H1 (cell line): ENCODE measurements at regions not wholly inside any gene's neighbourhood (a gene's known extent, or its start where the extent isn't known, plus 50 kb on each side); places are given as distances from the start of the nearest gene placed in this dataset.

Source experiments
- CTCF ChIA-PET: fragments of 300-600 bp; sonication (Branson Sonifier 250); formaldehyde crosslinking; loops from one replicate; lab custom pipeline; 2021; ENCODE audit not compliant: partially characterized antibody; lab: Charles Lee
- POLR2A ChIA-PET: fragments of 300-600 bp; sonication (Branson Sonifier 250); formaldehyde crosslinking; loops from one replicate; lab custom pipeline; 2021; ENCODE audit warnings: inconsistent platforms; ENCODE audit not compliant: partially characterized antibody; lab: Charles Lee
- DNase-seq, 2 experiments: peaks; one replicate each; pipeline versions ENCODE4 v3.0.0 to v3.0.0-alpha.2; 2010 to 2022; ENCODE audit warnings: low spot score in 2 of 2, low read depth in 1 of 2, mixed read lengths in 1 of 2
- FAIRE-seq: peaks from 2 replicates; lab custom pipeline; 2011; peaks lifted over from hg19 to GRCh38; lab: Jason Lieb, UNC
- H2AFZ ChIP-seq: 2 replicates; pipeline ENCODE4 v1.8.1; 2012; ENCODE audit warnings: low read length, inconsistent platforms
- H2AK5ac ChIP-seq: 2 replicates; pipeline ENCODE4 v1.6.1; 2013; ENCODE audit warnings: low read depth, low read length
- H2BK120ac ChIP-seq: replicated peaks from 2 replicates; pipeline ENCODE3; 2013; ENCODE audit warnings: low read depth, low read length, inconsistent platforms
- H2BK12ac ChIP-seq: 2 replicates; pipeline ENCODE4 v1.6.1; 2013; ENCODE audit warnings: low read depth, low read length
- H2BK15ac ChIP-seq: 2 replicates; pipeline ENCODE4 v1.6.1; 2013; ENCODE audit warnings: low read length
- H2BK20ac ChIP-seq: 2 replicates; pipeline ENCODE4 v1.6.1; 2013; ENCODE audit warnings: low read length
- H2BK5ac ChIP-seq: 2 replicates; pipeline ENCODE4 v1.6.1; 2013; ENCODE audit warnings: low read depth, low read length
- H3K14ac ChIP-seq: 2 replicates; pipeline ENCODE4 v1.6.1; 2013; ENCODE audit warnings: inconsistent platforms; ENCODE audit not compliant: insufficient read length
- H3K18ac ChIP-seq: 2 replicates; pipeline ENCODE4 v1.6.1; 2013; ENCODE audit warnings: low read length; ENCODE audit errors: extremely low read depth
- H3K23ac ChIP-seq: 2 replicates; pipeline ENCODE4 v1.6.1; 2013; ENCODE audit warnings: inconsistent platforms; ENCODE audit not compliant: insufficient read length
- H3K23me2 ChIP-seq: 2 replicates; pipeline ENCODE4 v1.6.1; 2013; ENCODE audit warnings: low read depth, low read length
- H3K27ac ChIP-seq: 2 replicates; pipeline ENCODE4 v1.6.1; 2011; ENCODE audit warnings: low read depth, low read length, inconsistent platforms
- H3K27me3 ChIP-seq, 4 experiments: replicated peaks in 1 of 4; 1 replicate in 1 of 4; 2 replicates in 3 of 4; pipeline versions ENCODE4 v1.6.1 to v1.8.1; 2011 to 2013; ENCODE audit warnings: low read length in 3 of 4, mild to moderate bottlenecking in 3 of 4, inconsistent platforms in 2 of 4, mixed read lengths in 2 of 4, moderate library complexity in 1 of 4; ENCODE audit not compliant: control insufficient read depth in 3 of 4, insufficient read depth in 3 of 4; ENCODE audit errors: extremely low read depth in 1 of 4
- H3K36me3 ChIP-seq, 4 experiments: 2 replicates each; pipeline versions ENCODE4 v1.6.1 to v1.8.1; 2011 to 2013; ENCODE audit warnings: mild to moderate bottlenecking in 4 of 4, low read length in 3 of 4, moderate library complexity in 2 of 4, control low read depth in 1 of 4, inconsistent platforms in 1 of 4; ENCODE audit not compliant: insufficient read depth in 4 of 4, control insufficient read depth in 2 of 4
- H3K4ac ChIP-seq: replicated peaks from 2 replicates; pipeline ENCODE3; 2013; ENCODE audit warnings: low read length, low read depth, mixed read lengths, inconsistent platforms; ENCODE audit not compliant: insufficient read length
- H3K4me1 ChIP-seq, 4 experiments: replicated peaks in 1 of 4; 1 replicate in 1 of 4; 2 replicates in 3 of 4; pipeline versions ENCODE4 v1.6.1 to v1.8.1; 2011 to 2013; ENCODE audit warnings: low read length in 3 of 4, inconsistent platforms in 2 of 4, mixed read lengths in 1 of 4; ENCODE audit not compliant: insufficient read depth in 4 of 4, control insufficient read depth in 3 of 4
- H3K4me2 ChIP-seq, 2 experiments: 2 replicates each; pipeline versions ENCODE4 v1.6.1 to v1.8.1; 2011 to 2013; ENCODE audit warnings: low read depth in 2 of 2, low read length in 2 of 2, control low read depth in 1 of 2, inconsistent platforms in 1 of 2, mild to moderate bottlenecking in 1 of 2; ENCODE audit not compliant: insufficient read depth in 1 of 2
- H3K4me3 ChIP-seq, 4 experiments: fragments of 200-600, 300-600 bp in 1 of 4; sonication (generic), shearing (Covaris generic), sonication (Bioruptor Twin) in 1 of 4; 2 replicates each; pipeline versions ENCODE4 v1.5.1 to v1.8.1; 2011 to 2016; ENCODE audit warnings: low read length in 4 of 4, low read depth in 3 of 4, control low read depth in 2 of 4, inconsistent platforms in 2 of 4, mild to moderate bottlenecking in 2 of 4, mixed read lengths in 1 of 4, moderate library complexity in 1 of 4; ENCODE audit not compliant: insufficient read depth in 2 of 4; ENCODE audit errors: extremely low read depth in 1 of 4
- H3K56ac ChIP-seq: replicated peaks from 2 replicates; pipeline ENCODE3; 2013; ENCODE audit warnings: low read depth, mild to moderate bottlenecking, mixed read lengths, low read length, inconsistent platforms; ENCODE audit not compliant: insufficient read length
- H3K79me1 ChIP-seq: 2 replicates; pipeline ENCODE4 v1.6.1; 2013; ENCODE audit warnings: low read depth, low read length, control low read depth
- H3K79me2 ChIP-seq, 2 experiments: 2 replicates each; pipeline versions ENCODE4 v1.6.1 to v1.8.1; 2012 to 2013; ENCODE audit warnings: low read length in 2 of 2, mild to moderate bottlenecking in 2 of 2, inconsistent platforms in 1 of 2; ENCODE audit not compliant: insufficient read depth in 2 of 2, control insufficient read depth in 1 of 2
- H3K9ac ChIP-seq, 4 experiments: replicated peaks in 1 of 4; 1 replicate in 1 of 4; 2 replicates in 3 of 4; pipeline versions ENCODE4 v1.6.1 to v1.8.1; 2011 to 2013; ENCODE audit warnings: low read depth in 3 of 4, low read length in 3 of 4, control low read depth in 2 of 4, mild to moderate bottlenecking in 2 of 4, moderate library complexity in 2 of 4, inconsistent platforms in 1 of 4; ENCODE audit errors: extremely low read depth in 1 of 4
- H3K9me3 ChIP-seq, 2 experiments: 2 replicates each; pipeline versions ENCODE4 v1.6.1 to v1.8.1; 2012 to 2013; ENCODE audit warnings: mild to moderate bottlenecking in 2 of 2, moderate library complexity in 2 of 2, control low read depth in 1 of 2, inconsistent platforms in 1 of 2, low read depth in 1 of 2, low read length in 1 of 2, mixed read lengths in 1 of 2; ENCODE audit not compliant: insufficient read depth in 2 of 2
- H4K20me1 ChIP-seq, 2 experiments: replicated peaks in 1 of 2; 2 replicates each; pipeline versions ENCODE3 to v1.8.1; 2011 to 2013; ENCODE audit warnings: inconsistent platforms in 2 of 2, low read length in 2 of 2, mild to moderate bottlenecking in 1 of 2; ENCODE audit not compliant: insufficient read depth in 2 of 2, control insufficient read depth in 1 of 2
- H4K5ac ChIP-seq: 2 replicates; pipeline ENCODE4 v1.6.1; 2013; ENCODE audit warnings: low read length, low read depth, mixed read lengths, inconsistent platforms; ENCODE audit not compliant: insufficient read length
- H4K8ac ChIP-seq: 2 replicates; pipeline ENCODE4 v1.8.0; 2013; ENCODE audit warnings: mild to moderate bottlenecking, moderate library complexity, low read length, inconsistent platforms; ENCODE audit not compliant: insufficient read depth; ENCODE audit errors: extremely low read depth
- H4K91ac ChIP-seq: replicated peaks from 2 replicates; pipeline ENCODE3; 2013; ENCODE audit warnings: low read length, mixed read lengths, inconsistent platforms; ENCODE audit not compliant: insufficient read length
- NRF1 ChIP-seq: IDR thresholded peaks from 2 replicates; pipeline ENCODE4 v1.6.1; 2011; ENCODE audit warnings: mild to moderate bottlenecking, low read depth, low read length, improper control_type of control experiment
- PHF8 ChIP-seq: fragments of 200-600 bp; sonication (generic); conservative IDR thresholded peaks from 2 replicates; pipeline ENCODE4 v1.7.1; 2012; ENCODE audit warnings: low read depth, mild to moderate bottlenecking, inconsistent platforms, low read length, moderate library complexity
- POLR2AphosphoS5 ChIP-seq: IDR thresholded peaks from 2 replicates; pipeline ENCODE4 v1.6.1; 2011; ENCODE audit warnings: low read depth, low read length
- POU5F1 ChIP-seq: IDR thresholded peaks from 2 replicates; pipeline ENCODE4 v1.6.1; 2011; ENCODE audit warnings: low read depth, mild to moderate bottlenecking, low read length, moderate library complexity
- RXRA ChIP-seq: IDR thresholded peaks from 2 replicates; pipeline ENCODE4 v1.6.1; 2011; ENCODE audit warnings: low read depth, mild to moderate bottlenecking, low read length, moderate library complexity; ENCODE audit not compliant: insufficient read depth
- SP4 ChIP-seq: IDR thresholded peaks from 2 replicates; pipeline ENCODE4 v1.6.1; 2012; ENCODE audit warnings: low read length, inconsistent platforms
- whole genome bisulfite sequencing, 2 experiments: shearing (Covaris generic) in 1 of 2; methylation state at CpG; one replicate each; pipeline versions ENCODE4 v1.1.6 to v1.1.7; 2013 to 2015; ENCODE audit warnings: low lambda C conversion rate in 2 of 2, mixed read lengths in 2 of 2, inconsistent platforms in 1 of 2, low coverage in 1 of 2, missing lambda C conversion rate in 1 of 2; ENCODE audit not compliant: insufficient replicate concordance in 2 of 2, insufficient coverage in 1 of 2, insufficient read length in 1 of 2; ENCODE audit errors: extremely low coverage in 1 of 2, missing lambda C conversion rate in 1 of 2; 5-methylcytosine and 5-hydroxymethylcytosine counted together

DNA sequence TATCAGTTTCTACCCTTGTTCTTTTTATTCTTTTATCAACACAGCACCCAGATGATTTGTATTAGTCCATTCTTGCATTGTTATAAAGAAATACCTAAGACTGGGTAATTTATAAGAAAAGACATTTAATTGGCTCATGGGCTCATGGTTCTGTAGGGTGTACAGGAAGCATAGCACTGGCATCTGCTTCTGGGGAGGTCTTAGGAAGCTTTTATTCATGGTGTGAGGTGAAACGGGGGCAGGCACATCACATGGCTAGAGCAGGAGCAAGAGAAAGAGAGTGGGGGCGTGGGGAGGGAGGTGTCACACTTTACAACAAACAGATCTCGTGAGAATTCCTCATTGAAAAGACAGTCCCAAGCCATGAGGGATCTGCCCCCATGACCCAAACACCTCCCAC lies 285.3 kb downstream of the SMARCA1 start:
- no peak for FAIRE-seq
- CTCF ChIA-PET: no interaction called here
- POLR2A ChIA-PET: no interaction called here

More for the DNA sequence above, 285.3 kb downstream of the SMARCA1 start:
- Histone ChIP-seq H4K5ac (no peak overlapping the region), H3K23me2 (no peaks in the 10 kb centered on the region), H2BK12ac (no peak overlapping the region), H4K20me1 (no peaks in the 10 kb centered on the region), H3K36me3 (no peaks in the 10 kb centered on the region), H3K79me1 (no peaks in the 10 kb centered on the region), H3K18ac (no peak overlapping the region), H2AK5ac (no peak overlapping the region), H3K4me1 (no peaks in the 10 kb centered on the region), H4K8ac (no peak overlapping the region), H3K27ac (no peak overlapping the region), H4K91ac (no peak overlapping the region), H2BK20ac (no peak overlapping the region), H3K56ac (no peak overlapping the region), H2BK5ac (no peak overlapping the region), H2BK15ac (no peak overlapping the region), H2AFZ (no peak overlapping the region), H3K9ac (no peak overlapping the region), H3K23ac (no peak overlapping the region), H3K4ac (no peak overlapping the region), H3K79me2 (no peaks in the 10 kb centered on the region), H3K9me3 (no peaks in the 10 kb centered on the region), H3K27me3 (no peaks in the 10 kb centered on the region), H3K4me3 (no peak overlapping the region), H3K14ac (no peak overlapping the region), H3K4me2 (no peak overlapping the region), H2BK120ac (no peak overlapping the region)
- 89% methylated on average over 3 of the region's 3 CpGs; no CpG with 5 or more reads in 1 of the 2 experiments for WGBS, 2 experiments
- no peak for DNase-seq
- no peak for TF ChIP-seq SP4
- TF ChIP-seq POU5F1: no peak
- no peak for TF ChIP-seq PHF8
- TF ChIP-seq NRF1: no peak
- TF ChIP-seq RXRA: no peak
- no peak for TF ChIP-seq POLR2AphosphoS5
